ENCODE measurements at regions not wholly inside any gene's neighbourhood (a gene's known extent, or its start where the extent isn't known, plus 50 kb on each side); places are given as distances from the start of the nearest gene placed in this dataset.
"Not testable (repeated sequence)": the region's sequence is repeated elsewhere in the genome, so short reads cannot be mapped to it uniquely, and the experiment has no call there.

DNA sequence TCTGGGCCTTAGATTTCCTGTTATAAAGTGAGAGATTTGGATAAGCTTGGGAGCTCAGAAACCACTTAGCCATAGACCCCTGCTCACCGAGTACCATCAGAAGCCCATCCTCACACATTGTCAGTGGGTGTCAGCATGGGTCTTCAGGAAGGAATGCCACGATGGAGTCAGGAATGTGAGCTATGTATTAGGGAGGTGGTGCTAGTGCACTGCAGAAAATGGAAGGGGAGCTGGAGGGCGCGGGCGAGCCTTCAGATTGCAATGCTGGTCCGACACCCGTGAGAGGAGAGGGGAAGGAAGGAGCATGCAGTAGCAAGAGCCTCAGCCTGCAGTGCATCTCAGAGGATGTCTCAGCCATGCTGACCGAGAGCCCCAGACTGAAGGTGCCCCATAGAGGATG, 294.5 kb downstream of the FOXL1 start:
- no peak for DNase-seq

DNA sequence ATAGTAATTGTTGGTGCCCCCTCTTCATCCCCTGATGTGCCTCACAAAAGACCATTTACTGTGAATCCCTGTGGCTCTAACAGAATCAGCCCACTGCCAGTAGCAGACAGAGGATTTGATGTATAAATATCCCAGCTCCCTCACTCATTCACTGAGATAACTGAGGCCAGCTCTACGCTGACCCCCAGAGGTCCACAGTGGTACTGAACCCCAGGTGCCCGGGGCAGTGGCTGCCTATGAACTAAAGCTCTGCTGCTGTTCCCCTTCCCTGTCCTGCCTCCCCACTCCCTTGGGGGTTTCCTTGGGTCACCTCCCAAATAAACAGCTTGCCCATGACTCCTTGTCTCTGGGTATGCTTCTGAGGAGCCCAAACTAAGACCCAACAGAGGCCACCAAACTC, 295.8 kb downstream of the FOXL1 start:
- DNase-seq: peak; percentile 50

DNA sequence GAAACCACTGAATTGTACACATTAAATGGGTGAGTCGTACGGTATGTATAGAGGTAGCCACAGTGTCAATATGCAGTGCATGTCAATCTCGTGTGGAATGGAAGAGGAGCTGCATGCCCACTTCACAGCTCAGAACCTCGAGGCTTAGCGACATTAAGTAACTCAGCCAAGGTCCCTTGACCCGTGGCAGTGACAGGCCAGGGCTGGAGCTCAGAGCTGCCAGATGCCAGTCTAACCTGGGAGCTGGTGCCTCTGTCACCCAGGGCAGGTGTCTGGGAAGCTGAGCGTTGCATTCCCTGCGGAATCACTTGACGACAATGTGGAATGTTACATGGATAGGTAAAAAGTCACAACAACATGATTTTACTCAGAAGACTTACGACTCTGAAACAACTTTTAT, 298.1 kb downstream of the FOXL1 start:
- no peak for DNase-seq

DNA sequence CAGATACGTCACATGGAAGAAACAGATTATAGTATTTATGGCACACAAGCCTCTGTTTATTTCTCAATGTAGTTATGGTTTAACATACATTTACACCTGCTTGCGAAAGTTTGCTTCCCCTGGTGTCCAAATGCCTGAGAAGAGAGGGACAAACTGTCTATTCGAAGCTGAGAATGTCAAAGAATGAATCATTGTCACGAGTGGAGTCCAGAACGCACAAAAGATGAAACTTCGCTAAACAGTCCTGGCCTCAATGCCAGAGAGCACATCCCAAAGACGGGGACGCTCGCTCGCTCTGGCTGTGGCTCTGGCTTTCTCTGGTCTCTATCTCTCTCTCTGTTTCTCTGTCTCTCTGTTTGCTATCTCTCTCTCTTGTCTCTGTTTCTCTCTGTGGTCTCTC, 298.8 kb downstream of the FOXL1 start:
- no peak for DNase-seq

DNA sequence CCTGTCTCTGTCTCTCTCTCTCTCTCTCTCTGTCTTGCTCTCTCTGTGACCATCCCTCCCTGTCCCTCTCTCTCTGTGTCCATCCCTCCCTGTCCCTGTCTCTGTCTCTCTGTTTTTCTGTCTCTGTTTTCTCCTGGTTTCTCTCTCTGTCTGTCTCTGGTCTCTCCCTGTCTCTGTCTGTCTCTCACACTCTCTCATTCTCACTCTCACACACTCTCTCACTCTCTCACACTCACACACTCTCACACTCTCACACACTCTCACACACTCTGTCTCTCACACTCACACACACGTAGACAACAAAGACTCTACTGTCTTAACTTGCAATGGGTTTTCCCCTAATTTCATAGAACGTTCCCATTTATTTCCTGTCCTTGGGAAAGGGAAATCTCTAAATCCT, 299.5 kb downstream of the FOXL1 start:
- DNase-seq: no peak

DNA sequence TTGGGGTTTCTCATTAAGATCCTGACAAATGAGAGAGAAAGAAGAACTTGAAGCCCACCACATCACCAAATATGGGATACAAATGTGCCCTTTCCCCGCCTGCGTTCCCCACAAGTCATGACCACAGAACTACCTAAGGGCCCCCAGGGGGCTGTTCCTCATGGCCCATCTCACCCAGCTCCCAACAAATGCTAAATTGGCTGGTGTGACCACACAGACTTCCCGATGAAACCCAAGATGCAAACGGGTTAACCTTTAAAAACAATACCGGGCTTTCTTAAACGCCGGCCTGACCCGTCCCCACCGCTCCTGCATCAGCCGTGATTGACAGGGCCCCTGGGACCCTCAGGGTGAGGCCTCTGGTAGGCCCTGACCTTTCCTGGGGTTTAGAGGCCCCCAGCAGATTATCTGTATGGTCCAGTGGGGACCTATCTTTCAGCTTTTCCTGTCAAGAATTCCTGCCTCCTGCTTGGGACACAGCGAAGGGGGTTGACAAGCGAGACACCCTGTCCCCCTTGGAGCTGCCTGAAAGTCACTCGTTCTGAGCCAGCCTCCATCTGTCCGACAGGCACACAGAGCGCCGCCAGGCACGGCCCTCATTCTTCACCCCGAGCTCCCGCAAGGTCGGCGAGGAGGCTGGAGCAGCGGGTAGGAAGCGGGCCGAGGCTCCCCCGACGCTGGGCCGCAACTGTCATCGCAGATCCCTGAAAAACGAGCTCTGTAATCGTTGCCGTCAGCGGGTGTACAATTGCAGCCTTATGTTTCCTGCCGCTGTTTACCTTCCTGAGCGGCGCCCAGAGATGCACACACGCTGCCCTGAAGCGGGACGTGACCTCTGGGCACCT, 300.1 kb downstream of the FOXL1 start:
- DNase-seq: no peak

DNA sequence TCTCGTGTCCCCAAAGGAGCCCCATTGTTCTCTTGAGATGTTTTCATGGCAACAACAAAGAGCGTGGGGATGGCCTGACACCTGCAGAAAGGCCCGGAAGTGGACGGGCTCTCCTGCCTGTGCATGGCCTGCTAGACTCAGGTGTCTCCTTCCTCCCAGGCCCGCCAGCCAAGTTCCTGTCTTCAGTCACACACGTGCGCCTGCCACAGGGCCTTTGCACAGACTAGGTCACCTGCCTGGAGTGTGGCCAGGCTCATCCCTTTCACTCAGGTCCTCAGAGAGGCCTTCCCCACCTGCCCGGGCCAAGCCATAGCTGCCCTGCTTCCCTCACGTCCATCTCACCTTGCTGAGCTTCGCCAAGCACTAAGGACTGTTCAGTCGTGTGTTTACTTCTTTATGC, 300.9 kb downstream of the FOXL1 start:
- no peak for DNase-seq

DNA sequence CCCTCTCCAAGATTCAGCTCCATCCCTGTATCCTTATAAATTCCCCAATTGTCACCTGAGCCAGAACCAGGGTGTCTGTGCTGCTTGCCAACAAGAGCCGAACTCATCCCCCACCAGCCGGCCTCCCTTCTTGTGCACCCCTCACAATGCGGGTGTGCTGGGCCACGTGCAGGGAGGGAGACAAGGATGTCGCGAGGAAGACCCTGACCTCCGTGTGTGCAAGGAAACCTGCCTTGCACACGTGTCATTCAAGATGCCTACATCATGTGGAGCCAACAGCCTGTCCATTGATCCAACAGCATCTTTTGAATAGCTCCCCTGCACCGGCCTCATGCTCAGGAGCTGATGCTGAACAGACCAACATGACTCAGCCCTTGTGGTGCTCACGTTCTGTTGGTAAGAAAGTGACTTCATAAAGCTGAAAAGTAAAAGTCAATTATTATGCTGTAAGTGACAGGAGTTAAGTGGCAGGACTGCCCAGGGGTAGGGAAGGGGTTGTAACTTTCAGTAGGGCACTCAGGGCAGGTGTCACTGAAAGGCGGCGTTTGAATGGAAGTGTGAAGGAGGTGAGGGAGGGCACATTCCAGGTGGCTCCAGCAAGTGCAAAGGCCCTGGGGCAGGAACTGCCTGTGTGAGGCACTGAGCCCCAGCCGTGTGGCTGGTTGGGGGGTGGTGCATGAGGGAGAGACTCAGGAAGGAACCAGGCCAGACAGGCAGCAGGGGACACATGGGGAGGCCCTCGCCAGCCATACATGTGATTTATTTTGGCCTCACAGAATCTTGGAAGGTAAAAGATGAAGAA, 302.2 kb downstream of the FOXL1 start:
- DNase-seq: no peak

DNA sequence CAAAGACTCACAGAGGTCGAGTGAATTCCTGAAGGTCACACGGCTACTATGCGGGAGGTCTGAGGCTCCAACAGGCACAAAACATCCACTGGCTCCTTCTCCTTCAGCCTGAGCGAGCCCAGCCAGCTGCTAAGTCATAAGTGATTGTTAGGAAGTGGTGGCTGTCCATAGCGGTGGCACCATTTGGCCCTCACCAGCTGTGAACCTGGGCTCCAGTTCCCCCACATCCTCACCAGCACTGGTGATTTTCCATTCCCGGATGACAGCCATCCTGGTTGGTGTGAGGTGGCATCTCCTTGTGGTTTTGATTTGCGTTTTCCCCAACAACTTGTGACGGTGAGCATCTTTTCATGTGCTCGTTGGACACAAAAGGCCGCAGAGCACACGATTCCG, 302.8 kb downstream of the FOXL1 start:
- no peak for DNase-seq

DNA sequence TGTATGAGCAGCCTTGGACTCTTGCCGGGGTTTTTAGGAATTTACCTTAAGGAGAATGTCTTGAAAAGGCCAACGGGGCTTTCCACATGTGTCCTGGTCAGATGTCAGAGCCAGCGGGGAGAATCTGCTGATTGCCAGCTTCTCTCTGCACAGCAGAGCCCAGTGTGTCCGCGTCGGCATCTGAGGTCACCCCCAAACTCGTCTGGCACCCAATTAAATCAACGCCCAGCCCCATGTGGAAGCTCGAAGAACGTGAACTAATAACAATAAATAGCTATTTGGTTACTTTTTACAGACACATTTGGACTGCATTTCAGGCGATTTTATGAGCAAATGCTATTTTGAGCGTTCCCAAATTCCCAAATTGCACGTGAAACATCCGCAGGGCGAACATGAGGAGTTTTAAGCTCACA, 303.5 kb downstream of the FOXL1 start:
- DNase-seq: no peak

DNA sequence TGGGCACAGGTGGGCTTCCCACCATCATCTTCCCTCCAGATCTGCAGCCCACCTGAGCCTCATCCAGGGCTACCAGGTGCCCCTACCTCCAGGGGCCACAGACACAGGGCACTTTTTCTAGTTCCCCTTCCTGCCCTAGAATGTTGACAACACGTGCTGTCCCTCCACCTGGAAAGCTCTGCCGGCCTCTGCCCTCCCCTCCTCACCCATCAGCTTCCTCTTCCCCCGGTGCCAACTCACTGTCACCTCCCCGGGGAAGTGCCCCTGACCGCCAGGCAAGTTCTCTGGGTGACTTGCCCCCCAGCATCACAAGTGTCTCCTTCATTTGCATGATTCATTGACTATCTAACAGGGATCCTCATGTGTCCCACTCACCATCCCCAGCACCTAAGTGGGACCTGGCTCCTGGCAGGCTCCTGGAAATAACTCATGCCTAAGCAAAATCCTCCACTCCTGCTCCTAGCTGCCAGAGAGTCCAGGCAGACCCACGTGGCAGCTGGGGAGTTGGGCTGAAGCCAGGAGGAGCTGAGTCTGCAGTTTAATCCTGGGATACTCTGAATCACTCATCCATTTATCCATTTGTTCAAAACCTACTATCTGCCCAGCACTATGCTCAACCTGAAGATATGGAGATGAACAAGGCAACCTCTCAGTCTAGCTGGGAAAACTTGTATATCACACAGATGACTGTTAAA, 304.4 kb downstream of the FOXL1 start:
- DNase-seq: no peak

DNA sequence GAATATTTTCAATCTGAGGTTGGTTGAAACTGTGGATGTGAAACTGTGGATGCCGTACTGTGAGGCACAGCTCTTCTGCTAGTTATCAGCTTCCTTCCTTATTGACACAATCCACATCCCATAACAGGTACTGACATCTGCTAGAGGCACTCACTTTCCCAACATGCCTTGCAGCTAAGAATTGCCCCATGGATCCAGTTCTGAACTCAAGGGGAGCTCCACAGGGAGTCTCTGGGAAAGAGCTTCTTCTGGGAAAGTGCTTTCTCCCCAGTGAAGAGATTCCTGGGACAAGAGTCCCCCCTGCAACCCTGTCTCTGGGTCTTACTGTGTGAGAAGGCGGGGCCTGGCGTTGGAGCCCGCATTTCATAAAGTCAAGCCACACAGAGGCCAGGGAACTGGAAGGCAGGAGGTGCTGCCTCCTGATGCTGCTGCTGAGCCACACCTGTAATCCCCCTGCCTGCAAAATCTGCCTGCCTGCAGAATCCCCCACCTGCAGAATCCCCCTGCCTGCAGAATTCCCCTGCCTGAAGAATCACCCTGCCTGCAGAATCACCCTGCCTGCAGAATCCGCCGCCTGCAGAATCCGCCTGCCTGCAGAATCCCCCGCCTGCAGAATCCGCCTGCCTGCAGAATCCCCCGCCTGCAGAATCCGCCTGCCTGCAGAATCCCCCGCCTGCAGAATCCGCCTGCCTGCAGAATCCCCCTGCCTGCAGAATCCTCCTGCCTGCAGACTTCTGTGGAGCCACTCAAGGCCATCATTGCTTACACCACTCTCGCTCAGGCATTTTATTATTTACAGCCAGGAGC, 305.4 kb downstream of the FOXL1 start:
- DNase-seq: no peak

DNA sequence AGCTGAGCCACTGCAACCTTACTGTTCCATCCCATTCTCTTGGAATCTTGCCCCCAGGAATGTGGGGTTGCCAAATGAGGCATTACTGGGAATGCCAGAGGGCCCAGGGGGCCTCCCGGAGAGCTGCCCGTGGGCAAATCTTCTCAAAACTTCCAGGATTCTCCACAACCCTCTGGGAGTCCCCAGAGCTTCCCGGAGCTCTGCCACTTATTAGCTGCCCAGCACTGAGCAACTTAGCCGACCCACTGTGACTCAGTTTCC, 306.0 kb downstream of the FOXL1 start:
- no peak for DNase-seq

DNA sequence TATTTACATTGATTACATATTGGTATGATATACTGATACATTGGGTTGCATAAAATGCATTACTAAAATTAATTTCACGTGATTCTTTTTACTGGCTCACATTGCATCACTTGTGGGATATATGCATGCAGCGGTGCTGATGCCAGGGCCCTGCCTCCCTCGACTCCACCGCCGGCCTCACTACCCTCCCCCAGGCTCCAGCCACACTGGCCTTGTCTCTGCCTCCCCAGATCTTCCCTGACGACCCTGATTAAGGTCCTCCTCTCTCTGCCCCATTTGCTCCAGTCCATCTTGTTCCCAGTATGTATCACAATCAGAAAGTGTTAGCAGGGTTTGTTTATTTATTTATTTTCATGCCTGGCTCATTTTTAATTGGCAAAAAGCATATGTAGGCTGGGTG, 306.8 kb downstream of the FOXL1 start:
- no peak for DNase-seq

DNA sequence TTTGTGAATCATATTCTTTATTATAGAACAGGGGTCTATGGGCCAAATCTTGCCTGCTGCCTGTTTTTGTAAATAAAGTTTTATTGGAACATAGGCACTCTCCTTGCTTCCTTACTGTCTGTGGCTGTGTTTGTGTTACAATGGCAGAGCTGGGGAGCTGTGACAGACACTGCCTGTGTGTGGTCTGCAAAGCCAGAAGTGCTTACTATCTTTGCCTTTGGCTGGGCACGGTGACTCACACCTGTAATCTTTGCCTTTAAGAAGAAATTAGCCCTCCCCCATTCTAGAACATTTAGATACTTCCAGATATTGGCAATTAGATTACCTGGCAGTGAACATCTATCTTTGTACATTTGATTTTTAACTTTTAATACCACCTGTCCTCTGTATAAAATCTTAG, 308.3 kb downstream of the FOXL1 start:
- DNase-seq: no peak

DNA sequence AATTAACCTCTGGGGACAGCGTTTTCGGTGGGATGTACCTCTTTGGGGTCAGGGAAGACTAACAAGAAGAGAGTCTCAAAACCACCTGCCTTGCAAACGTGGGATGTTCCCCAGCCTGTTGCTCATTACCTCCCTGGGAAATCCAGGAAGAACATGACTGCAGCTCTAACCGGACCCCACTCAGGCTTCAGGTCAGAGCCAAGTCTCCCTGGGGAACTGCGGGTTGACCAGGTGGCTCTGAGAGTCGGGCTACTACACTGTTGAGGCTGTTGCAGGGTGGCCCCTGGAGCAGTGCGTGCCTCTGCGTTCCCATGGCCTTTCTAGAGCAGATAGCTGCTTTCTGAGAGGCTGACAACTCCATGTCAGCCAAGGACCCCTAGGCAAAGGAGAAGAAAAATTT, 309.1 kb downstream of the FOXL1 start:
- DNase-seq: no peak

DNA sequence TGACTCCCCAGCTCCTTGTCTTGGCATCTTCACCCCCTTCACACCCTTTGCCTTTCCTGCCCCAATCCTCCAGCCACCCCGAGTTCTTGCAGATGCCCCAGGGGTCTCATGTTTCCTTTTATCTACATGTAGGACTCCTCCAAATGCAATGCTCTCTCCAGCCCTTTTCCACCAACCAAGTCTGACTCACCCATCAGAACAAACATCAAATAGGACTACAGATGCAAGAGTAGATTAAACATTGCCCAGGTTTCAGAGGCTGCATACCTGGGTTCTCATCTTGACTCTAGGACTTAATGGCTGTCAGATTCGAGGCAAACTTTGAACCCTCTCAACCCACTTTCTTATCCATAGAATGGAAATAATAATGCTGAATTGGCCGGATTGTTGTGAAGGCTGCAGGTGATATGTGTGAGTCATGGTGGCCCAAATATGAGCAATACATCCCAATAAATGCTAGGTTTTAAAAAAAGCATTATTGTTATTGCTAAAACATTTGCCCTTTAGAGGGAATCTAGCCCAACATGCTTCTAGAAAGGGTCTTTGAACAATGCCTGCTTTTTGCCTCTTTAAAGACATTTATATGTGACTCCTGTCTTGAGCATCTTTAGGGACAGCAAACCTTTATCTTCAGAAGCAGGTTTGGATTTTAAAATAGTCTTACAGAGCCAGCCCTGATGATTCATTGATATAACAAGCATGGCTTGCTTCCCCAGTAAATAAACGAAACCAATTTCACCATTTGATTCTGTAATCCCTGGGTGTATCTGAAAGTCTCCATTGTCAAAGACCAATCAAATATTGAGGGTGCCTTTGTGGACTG, 310.1 kb downstream of the FOXL1 start:
- DNase-seq: no peak

DNA sequence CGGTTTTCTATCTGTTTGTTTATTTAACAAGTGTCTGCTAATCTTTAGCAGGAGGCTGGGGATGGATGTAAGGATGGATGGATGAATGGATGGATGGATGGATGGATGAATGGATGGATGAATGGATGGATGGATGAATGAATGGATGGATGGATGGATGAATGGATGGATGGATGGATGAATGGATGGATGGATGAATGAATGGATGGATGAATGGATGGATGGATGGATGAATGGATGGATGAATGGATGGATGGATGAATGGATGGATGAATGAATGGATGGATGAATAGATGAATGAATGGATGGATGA, 310.7 kb downstream of the FOXL1 start:
- DNase-seq: not testable (repeated sequence)

DNA sequence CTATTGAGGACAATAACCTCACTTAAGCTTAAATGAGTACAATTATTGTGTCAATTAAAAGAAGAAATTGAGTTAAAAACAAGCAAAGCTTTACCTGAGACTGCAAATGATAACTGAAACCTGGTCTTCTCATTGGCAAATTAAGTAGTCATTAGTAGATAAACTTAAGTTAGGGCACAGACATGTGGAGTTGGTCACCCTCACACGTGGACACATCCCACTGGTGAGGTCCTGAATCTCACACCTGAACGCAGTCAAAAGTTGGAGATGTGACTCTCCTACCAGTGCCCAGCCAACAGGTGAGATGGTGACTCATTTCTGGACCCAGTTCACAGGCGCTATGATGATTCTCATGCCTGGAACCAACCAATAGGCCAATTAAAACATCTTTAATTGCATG, 311.6 kb downstream of the FOXL1 start:
- DNase-seq: no peak

DNA sequence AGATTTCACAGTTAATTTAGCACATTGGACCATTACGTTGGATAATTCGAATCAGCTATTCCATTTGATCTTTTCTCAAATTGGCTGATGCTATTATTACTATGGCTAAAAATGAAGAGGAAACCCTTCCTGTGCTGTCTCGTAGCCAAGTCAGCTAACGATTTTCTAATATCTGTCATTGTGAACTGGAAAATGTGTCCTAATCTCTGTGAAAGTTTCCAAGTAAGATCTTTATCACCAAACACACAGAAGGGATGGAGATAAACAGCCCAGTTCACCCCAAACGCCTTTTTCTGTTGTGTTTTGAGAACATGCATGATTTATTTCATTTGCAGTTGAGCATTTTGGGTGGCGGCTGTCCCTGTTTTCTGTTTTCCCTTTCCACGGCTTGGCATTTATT, 312.8 kb downstream of the FOXL1 start:
- DNase-seq: no peak

DNA sequence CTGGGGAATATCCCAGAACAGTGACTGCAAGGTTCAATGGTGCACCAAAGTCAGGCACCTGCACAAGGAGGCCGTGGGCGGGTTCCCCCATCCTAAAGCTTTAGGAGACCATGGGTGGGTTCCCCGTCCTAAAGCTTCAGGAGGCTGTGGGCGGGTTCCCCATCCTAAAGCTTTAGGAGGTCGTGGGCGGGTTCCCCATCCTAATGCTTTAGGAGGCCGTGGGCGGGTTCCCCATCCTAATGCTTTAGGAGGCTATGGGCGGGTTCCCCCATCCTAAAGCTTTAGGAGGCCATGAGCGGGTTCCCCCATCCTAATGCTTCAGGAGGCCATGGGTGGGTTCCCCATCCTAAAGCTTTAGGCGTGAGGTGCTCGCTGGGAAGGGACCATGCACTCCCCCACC, 313.3 kb downstream of the FOXL1 start:
- DNase-seq: no peak

DNA sequence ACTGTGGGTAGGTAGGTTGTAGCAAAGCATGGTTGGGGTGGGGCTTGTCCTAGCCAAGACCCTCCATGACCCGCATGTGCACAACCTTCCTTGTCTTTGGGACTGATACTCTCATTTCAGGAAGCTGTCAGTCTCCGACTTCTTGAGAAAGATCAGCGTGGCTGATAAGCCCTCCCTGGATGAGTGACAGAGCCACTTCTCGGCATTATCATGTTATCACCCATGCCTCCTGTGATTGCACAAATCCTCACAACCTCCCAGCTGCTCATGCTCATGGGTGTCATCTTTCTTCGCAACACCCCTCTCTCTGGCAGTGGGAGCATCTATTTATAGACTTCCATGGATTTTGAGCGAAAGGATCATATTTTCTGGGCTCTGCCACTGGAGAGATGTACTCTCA, 314.2 kb downstream of the FOXL1 start:
- DNase-seq: no peak

DNA sequence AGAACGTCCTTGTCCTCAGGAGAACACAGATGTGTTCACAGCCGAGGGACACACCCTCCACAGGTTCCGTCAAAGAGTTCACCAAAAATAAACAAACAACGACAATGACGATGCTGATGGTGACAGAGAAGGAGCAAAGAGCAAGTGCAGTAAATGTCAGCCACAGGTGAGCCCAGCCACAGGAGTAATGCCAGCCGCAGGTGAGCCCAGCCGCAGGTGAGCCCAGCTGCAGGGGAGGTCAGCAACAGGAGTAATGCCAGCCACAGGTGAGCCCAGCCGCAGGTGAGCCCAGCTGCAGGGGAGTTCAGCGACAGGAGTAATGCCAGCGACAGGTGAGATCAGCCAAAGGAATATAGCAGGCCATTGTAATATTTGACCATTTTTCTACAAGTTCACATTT, 315.2 kb downstream of the FOXL1 start:
- DNase-seq: no peak
